EL (cell line): ENCODE measurements at regions not wholly inside any gene's neighbourhood (a gene's known extent, or its start where the extent isn't known, plus 50 kb on each side); places are given as distances from the start of the nearest gene placed in this dataset.

Experiments used
- DNase-seq: peaks from one replicate; pipeline ENCODE4 v3.0.0-alpha.2; 2016

DNA sequence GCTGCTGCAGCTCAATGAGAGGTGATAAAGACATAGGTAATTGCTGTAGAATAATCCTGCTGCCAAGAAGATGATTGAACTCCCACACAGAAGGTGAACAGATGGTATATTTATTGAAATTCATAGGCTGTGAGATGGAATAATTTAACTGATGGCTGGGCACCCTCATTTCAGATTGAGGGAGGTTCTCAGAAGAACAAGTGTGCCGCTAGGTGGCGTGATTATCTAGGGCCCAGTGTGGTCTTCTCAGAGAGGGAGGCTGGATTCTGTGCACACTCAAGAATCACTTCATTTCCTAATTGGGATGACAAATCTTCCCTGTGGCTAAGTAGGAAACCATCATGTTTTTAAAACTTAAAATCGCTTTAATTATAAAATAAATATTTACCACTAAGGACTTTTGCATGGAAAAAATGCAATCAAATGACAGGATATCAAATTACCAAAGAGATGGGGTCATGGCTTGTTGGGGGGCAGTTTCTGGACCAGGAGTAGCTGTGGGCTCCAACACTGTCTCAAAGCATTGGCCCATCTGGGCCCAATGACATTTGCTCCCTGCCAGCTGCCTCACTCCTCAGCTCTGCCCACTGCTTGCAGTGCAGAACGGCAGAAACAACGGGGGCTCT lies 132.3 kb downstream of the SNAPC1 start:
- peak; percentile 65 for DNase-seq

GRCh38 chr14:61897300-61897699 lies 135.1 kb downstream of the SNAPC1 start:
- no peak for DNase-seq

DNA sequence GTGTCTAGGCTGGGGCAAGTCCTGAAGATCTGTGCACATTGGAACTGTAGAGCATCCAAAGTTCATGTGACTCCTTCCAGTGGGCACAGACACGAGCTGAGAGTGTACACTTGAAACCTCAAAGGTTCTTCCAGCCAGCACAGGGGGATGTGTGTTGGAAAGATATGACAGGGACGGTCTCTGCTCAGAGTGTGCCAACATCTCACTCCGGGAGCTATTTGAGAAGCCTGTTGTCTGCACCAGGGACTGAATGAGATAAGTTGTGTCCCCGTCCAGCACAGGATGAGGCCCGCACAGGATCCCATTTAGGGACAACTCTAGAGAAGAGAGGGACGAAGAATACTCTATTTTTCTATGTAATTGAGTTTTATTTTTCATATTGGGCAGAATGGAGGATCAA lies 136.3 kb downstream of the SNAPC1 start:
- DNase-seq: no peak

GRCh38 chr14:61899497-61899896 lies 137.3 kb downstream of the SNAPC1 start:
- no peak for DNase-seq

DNA sequence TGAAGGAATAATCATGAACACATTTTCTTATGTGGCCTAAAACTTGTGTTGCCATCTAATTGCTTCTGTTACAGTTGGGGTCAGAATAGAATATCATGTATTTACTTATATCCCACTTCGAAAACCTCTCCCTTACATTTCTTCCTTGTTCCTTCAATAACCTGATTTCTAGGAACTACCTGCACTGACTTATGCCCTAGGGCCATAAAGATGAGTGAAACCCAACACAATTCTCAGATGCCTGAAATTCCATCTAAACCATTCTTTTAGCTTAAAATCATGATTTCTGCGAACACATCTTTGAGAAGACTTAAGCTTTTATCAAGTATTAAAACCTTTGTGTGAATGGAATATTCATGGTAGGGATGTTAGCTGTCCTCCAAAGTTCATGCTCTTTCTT lies 142.7 kb downstream of the SNAPC1 start:
- DNase-seq: no peak

- no peak for DNase-seq
Observed at GRCh38 chr14:61911574-61911973, 149.4 kb downstream of the SNAPC1 start.

GRCh38 chr14:61918998-61919397 lies 156.8 kb downstream of the SNAPC1 start:
- no peak for DNase-seq

- peak; percentile 43 for DNase-seq
Observed at GRCh38 chr14:61923348-61923747, 161.1 kb downstream of the SNAPC1 start.

- peak; percentile 58 for DNase-seq
Observed at GRCh38 chr14:61925043-61925442, 162.8 kb downstream of the SNAPC1 start.

GRCh38 chr14:61925732-61926435 lies 163.7 kb downstream of the SNAPC1 start:
- peak; percentile 22 for DNase-seq

GRCh38 chr14:61927060-61927459 lies 164.8 kb downstream of the SNAPC1 start:
- peak; percentile 89 for DNase-seq

GRCh38 chr14:61927520-61927919 lies 165.3 kb downstream of the SNAPC1 start:
- peak; percentile 79 for DNase-seq

- DNase-seq: no peak
Observed at GRCh38 chr14:61928300-61928699, 166.1 kb downstream of the SNAPC1 start.

DNA sequence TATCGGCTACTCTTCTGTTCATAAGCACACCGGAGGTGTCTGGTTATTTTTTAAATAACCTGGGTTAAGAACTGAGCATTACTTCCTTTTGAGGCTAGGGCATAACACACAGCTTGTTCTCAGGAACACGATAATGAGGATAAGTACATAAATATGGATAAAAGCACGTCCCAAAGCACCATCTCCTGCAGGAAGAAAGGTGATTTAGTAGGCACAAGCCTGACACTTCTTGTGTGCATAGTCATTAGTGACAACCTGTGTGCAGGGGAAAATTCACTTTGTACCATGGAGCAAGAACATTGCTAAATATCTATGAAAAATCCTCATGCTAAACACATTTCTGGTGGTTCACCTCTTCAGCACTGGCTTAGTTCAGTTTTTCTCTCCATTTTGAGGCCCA lies 166.5 kb downstream of the SNAPC1 start:
- DNase-seq: no peak

DNA sequence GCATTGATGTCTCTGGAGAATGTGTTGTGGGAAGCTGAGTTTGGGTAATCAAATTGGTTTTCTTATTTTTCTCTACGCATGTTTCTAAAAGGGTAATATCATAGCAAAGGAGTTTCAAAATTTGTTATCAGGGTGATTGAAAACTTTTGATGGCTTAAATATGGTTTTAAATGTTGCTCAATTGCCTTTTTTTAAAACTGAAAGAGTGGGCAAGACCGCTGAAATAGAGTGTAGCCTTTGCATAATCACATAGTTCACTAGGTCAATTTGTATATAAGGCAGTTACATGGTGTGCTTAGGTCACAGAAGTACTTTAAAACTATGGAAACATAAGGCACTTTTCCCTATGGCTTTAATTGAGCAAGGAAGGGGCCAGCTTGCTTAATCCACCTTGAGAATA lies 167.4 kb downstream of the SNAPC1 start:
- no peak for DNase-seq

DNA sequence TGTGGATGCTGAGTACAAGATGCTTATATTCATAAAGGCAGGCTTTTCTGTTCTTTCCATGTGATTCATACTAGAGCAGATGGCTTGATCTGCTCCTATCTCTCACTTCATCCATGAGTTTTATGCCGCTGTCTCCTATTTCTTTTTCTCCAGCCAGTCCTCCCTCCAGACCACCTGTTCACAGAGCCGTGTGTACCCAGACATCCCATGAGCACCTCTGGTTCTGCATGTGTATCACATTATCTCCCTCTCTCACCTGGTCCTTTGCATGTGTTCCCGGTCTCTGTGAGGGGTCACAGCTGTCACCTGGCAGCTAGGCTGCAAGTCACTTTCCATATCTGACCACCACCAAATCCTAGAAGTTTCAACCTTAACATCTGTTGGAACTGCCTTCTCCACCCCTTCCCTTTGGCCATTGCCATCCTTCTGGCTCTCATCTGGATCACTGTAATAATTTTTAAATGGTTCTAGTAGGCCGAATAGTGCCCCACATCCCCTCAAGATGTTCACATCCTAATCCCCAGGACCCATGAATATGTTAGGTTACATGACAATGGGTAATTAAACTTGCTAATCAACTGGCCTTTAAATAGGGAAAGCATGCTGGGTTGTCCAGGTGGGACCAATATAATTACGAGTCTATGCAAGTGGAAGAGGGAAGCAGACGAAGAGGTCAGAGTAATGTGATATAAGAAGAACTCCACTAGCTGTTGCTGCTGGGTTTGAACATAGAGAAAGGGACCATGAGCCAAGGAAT lies 168.1 kb downstream of the SNAPC1 start:
- no peak for DNase-seq

GRCh38 chr14:61932974-61933373 lies 170.8 kb downstream of the SNAPC1 start:
- DNase-seq: no peak

GRCh38 chr14:61934385-61934784 lies 172.2 kb downstream of the SNAPC1 start:
- DNase-seq: peak; percentile 96

GRCh38 chr14:61939776-61940175 lies 177.6 kb downstream of the SNAPC1 start:
- DNase-seq: no peak

- no peak for DNase-seq
Observed at GRCh38 chr14:61940666-61941420, 178.6 kb downstream of the SNAPC1 start.

DNA sequence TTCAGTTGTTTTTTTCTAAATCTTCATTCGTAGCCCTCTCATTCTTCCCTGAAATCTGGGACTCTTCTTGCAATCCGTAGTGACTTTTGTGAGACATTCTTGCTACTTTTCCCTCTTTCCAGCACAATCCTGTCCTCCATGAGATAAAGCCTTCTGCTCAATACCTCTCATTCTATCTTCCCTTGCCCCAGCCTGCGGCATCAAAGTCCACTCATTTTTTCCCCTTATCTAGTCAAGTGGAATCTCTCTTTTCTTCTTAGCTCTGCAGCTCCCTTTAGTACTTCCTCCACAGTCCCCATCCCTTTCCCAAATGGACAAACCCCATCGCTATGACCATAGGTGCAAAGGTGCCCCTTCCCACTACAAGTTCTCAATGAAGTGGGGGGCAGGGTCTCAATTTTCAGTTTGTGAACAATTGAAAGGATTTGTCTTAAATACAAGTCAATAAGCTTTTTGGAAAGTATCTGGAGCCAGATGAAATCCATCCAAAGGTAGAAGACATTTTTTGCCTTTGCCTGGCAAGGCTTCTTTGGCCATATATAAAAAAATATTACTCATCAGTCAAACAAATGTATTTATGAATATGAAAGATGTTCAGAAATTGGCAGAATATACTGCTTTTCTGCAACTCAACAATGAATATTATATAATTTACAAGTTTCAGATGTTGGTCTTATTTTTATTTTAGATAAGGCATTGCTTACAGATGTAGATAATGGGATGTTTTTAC lies 179.4 kb downstream of the SNAPC1 start:
- no peak for DNase-seq

DNA sequence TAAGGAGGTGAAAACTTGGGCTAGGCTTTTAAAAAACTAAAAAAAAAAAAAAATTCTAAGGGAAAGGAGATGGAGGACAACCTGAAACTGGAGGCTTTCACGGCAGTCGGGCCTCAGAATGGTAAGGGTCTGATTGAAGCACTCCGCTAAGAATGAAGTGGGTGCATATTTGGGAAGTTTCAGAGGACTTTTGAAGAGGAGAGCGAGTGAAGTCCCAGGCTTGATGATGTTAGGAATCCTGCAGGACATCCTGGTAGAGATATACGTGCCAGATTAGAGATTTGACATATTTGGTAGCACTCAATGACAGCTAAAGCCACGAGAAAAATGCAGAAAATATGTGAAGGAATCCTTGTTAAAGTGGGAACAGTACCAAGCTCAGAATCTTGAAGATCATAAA lies 186.2 kb downstream of the SNAPC1 start:
- DNase-seq: no peak

- DNase-seq: no peak
Observed at GRCh38 chr14:61950340-61950739, 188.1 kb downstream of the SNAPC1 start.
